Mesenchymal stem cell (in vitro differentiated cells and primary cell): ENCODE measurements at regions not wholly inside any gene's neighbourhood (a gene's known extent, or its start where the extent isn't known, plus 50 kb on each side); places are given as distances from the start of the nearest gene placed in this dataset.
"Not testable (repeated sequence)": the region's sequence is repeated elsewhere in the genome, so short reads cannot be mapped to it uniquely, and the experiment has no call there.

Source experiments
- DNase-seq: peaks from one replicate; pipeline ENCODE4 v3.0.0-alpha.2; 2013
- H2AFZ ChIP-seq: one replicate; pipeline ENCODE4 v1.6.1; 2013; ENCODE audit warnings: low read depth, mild to moderate bottlenecking, control low read depth, inconsistent platforms, low read length, moderate library complexity
- H2AK5ac ChIP-seq: 2 replicates; pipeline ENCODE4 v1.6.1; 2013; ENCODE audit warnings: low read length, moderate library complexity, mild to moderate bottlenecking, inconsistent platforms; ENCODE audit not compliant: severe bottlenecking
- H2BK120ac ChIP-seq: one replicate; pipeline ENCODE4 v1.6.1; 2013; ENCODE audit warnings: low read depth, mild to moderate bottlenecking, inconsistent platforms, low read length, moderate library complexity
- H2BK12ac ChIP-seq, 2 experiments: one replicate each; pipeline ENCODE4 v1.6.1; 2013; ENCODE audit warnings: inconsistent platforms in 2 of 2, low read length in 2 of 2, mild to moderate bottlenecking in 2 of 2, moderate library complexity in 2 of 2, control low read depth in 1 of 2
- H2BK15ac ChIP-seq: one replicate; pipeline ENCODE4 v1.6.1; 2013; ENCODE audit warnings: mild to moderate bottlenecking, low read depth, inconsistent platforms; ENCODE audit not compliant: poor library complexity, severe bottlenecking
- H2BK5ac ChIP-seq: 2 replicates; pipeline ENCODE4 v1.6.1; 2013; ENCODE audit warnings: low read depth, mild to moderate bottlenecking, low read length, control low read depth, inconsistent platforms; ENCODE audit not compliant: poor library complexity, severe bottlenecking
- H3K14ac ChIP-seq, 2 experiments: one replicate each; pipeline ENCODE4 v1.6.1; 2013; ENCODE audit warnings: inconsistent platforms in 2 of 2, low read length in 2 of 2, control low read depth in 1 of 2, mild to moderate bottlenecking in 1 of 2, moderate library complexity in 1 of 2
- H3K18ac ChIP-seq, 2 experiments: one replicate each; pipeline ENCODE4 v1.6.1; 2013; ENCODE audit warnings: inconsistent platforms in 2 of 2, low read length in 2 of 2, control low read depth in 1 of 2, low read depth in 1 of 2, mild to moderate bottlenecking in 1 of 2
- H3K23ac ChIP-seq, 2 experiments: one replicate each; pipeline ENCODE4 v1.6.1; 2013; ENCODE audit warnings: inconsistent platforms in 2 of 2, low read length in 2 of 2, mild to moderate bottlenecking in 2 of 2, moderate library complexity in 2 of 2, control low read depth in 1 of 2
- H3K27ac ChIP-seq: 2 replicates; pipeline ENCODE4 v1.5.1; 2013; ENCODE audit warnings: mild to moderate bottlenecking, moderate library complexity, low read length, control low read depth, inconsistent platforms; ENCODE audit not compliant: poor library complexity, severe bottlenecking
- H3K27me3 ChIP-seq, 2 experiments: 2 replicates each; pipeline versions ENCODE4 v1.6.1 to v1.7.0; 2013; ENCODE audit warnings: low read length in 2 of 2, mild to moderate bottlenecking in 2 of 2, moderate library complexity in 2 of 2, control low read depth in 1 of 2, inconsistent platforms in 1 of 2; ENCODE audit not compliant: control insufficient read depth in 1 of 2, insufficient read depth in 1 of 2
- H3K36me3 ChIP-seq, 2 experiments: 2 replicates each; pipeline versions ENCODE4 v1.6.1 to v1.7.0; 2013; ENCODE audit warnings: low read length in 2 of 2, control low read depth in 1 of 2, inconsistent platforms in 1 of 2, low read depth in 1 of 2, mild to moderate bottlenecking in 1 of 2; ENCODE audit not compliant: insufficient read depth in 2 of 2, control insufficient read depth in 1 of 2
- H3K4ac ChIP-seq, 2 experiments: one replicate each; pipeline ENCODE4 v1.6.1; 2013; ENCODE audit warnings: inconsistent platforms in 2 of 2, low read length in 2 of 2, mild to moderate bottlenecking in 2 of 2, moderate library complexity in 2 of 2, control low read depth in 1 of 2, low read depth in 1 of 2
- H3K4me1 ChIP-seq: 2 replicates; pipeline ENCODE4 v1.6.1; 2013; ENCODE audit warnings: low read depth, low read length, control low read depth; ENCODE audit not compliant: control insufficient read depth, insufficient read depth
- H3K4me2 ChIP-seq: 2 replicates; pipeline ENCODE4 v1.6.1; 2013; ENCODE audit warnings: low read length, mild to moderate bottlenecking, inconsistent platforms; ENCODE audit not compliant: poor library complexity, severe bottlenecking
- H3K4me3 ChIP-seq, 2 experiments: 2 replicates each; pipeline versions ENCODE4 v1.5.1 to v1.7.0; 2013; ENCODE audit warnings: low read length in 2 of 2, mild to moderate bottlenecking in 2 of 2, control low read depth in 1 of 2, low read depth in 1 of 2; ENCODE audit not compliant: insufficient read depth in 1 of 2
- H3K79me1 ChIP-seq: replicated peaks from 2 replicates; pipeline ENCODE4 v1.6.1; 2013; ENCODE audit warnings: mild to moderate bottlenecking, control low read depth, low read length, inconsistent platforms; ENCODE audit not compliant: poor library complexity, severe bottlenecking
- H3K9ac ChIP-seq: 2 replicates; pipeline ENCODE4 v1.7.0; 2013; ENCODE audit warnings: mild to moderate bottlenecking, low read length, moderate library complexity
- H3K9me3 ChIP-seq: 2 replicates; pipeline ENCODE4 v1.7.0; 2013; ENCODE audit warnings: mild to moderate bottlenecking, low read length; ENCODE audit not compliant: control insufficient read depth
- H4K8ac ChIP-seq: one replicate; pipeline ENCODE4 v1.6.1; 2013; ENCODE audit warnings: inconsistent platforms, mild to moderate bottlenecking, low read length, moderate library complexity
- H4K91ac ChIP-seq: one replicate; pipeline ENCODE4 v1.6.1; 2013; ENCODE audit warnings: mild to moderate bottlenecking, low read length, inconsistent platforms
- WGBS: methylation state at CpG from one replicate; pipeline ENCODE4 v1.1.7; 2013; ENCODE audit warnings: mixed read lengths; 5-methylcytosine and 5-hydroxymethylcytosine counted together

DNA sequence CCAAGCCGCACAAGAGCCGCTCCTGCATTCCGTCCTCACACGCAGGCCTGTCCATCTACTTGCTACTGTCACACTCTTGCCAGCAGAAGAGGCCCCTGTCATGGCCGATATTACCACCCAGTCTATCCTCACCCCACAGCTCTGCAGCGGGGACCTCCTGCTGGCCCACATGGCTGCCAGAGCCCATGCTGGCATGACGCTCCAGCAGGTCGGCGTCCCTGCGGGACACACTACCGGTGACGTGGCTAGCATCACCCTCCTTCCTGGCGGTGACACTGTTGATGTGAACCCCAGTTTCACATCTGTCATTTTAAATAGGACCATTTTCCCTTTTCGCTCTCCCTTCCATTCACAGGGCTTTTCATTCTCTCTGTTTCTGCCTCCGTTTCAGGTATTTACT, 530.0 kb downstream of the CWH43 start:
- DNase-seq, H3K79me1 ChIP-seq, H3K23ac ChIP-seq, H3K4me3 ChIP-seq, H4K8ac ChIP-seq, H2BK5ac ChIP-seq, H2BK120ac ChIP-seq, H2BK15ac ChIP-seq, H3K4me2 ChIP-seq, H2AFZ ChIP-seq, H3K18ac ChIP-seq, H3K27me3 ChIP-seq, H3K4me1 ChIP-seq, H3K27ac ChIP-seq, H2BK12ac ChIP-seq, H3K14ac ChIP-seq, H3K9ac ChIP-seq, H3K4ac ChIP-seq, H3K36me3 ChIP-seq, H4K91ac ChIP-seq, H2AK5ac ChIP-seq: not testable (repeated sequence)
- 86% methylated on average over 15 of the region's 15 CpGs for WGBS
- peaks cover 19% of the 10 kb centered on the region for H3K9me3 ChIP-seq

DNA sequence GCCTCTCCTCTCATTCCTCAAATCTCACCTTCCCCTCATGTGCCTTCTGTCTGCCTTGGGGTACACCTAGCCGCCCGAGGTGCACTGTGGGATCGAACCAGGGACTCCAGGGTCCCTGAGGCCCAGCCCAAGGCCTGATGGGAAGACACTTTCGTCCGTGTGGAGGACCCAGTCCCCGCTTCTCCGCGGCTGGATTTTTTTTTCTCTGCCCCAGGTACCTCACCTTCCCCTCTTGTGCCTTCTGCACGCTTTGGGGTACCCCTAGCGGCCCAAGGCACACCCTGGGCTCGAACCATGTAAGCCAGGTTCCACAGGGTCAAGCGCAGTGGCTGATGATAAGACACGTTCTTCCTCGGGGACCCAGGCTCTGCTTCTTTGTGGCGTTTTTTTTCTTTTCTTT, 530.7 kb downstream of the CWH43 start:
- no peak overlapping the region for H2AK5ac ChIP-seq
- no peak overlapping the region for H2BK15ac ChIP-seq
- no peak overlapping the region for H3K14ac ChIP-seq
- H2BK12ac ChIP-seq, result no peak overlapping the region
- H3K4me3 ChIP-seq, result no peak overlapping the region
- H2BK120ac ChIP-seq, result no peak overlapping the region
- no peak overlapping the region for H3K18ac ChIP-seq
- no peak overlapping the region for H3K4me2 ChIP-seq
- 68% methylated on average over 15 of the region's 15 CpGs for WGBS
- H4K91ac ChIP-seq, result no peak overlapping the region
- H3K23ac ChIP-seq, result no peak overlapping the region
- H4K8ac ChIP-seq, result no peak overlapping the region
- H3K27ac ChIP-seq, result no peak overlapping the region
- H3K79me1 ChIP-seq, result no peaks in the 10 kb centered on the region
- H3K27me3 ChIP-seq, result no peaks in the 10 kb centered on the region
- H3K36me3 ChIP-seq, result no peaks in the 10 kb centered on the region
- H3K4ac ChIP-seq, result no peak overlapping the region
- no peaks in the 10 kb centered on the region for H3K4me1 ChIP-seq
- no peak overlapping the region for H2BK5ac ChIP-seq
- H2AFZ ChIP-seq, result no peak overlapping the region
- H3K9me3 ChIP-seq, result peaks cover 15% of the 10 kb centered on the region
- no peak for DNase-seq
- no peak overlapping the region for H3K9ac ChIP-seq

DNA sequence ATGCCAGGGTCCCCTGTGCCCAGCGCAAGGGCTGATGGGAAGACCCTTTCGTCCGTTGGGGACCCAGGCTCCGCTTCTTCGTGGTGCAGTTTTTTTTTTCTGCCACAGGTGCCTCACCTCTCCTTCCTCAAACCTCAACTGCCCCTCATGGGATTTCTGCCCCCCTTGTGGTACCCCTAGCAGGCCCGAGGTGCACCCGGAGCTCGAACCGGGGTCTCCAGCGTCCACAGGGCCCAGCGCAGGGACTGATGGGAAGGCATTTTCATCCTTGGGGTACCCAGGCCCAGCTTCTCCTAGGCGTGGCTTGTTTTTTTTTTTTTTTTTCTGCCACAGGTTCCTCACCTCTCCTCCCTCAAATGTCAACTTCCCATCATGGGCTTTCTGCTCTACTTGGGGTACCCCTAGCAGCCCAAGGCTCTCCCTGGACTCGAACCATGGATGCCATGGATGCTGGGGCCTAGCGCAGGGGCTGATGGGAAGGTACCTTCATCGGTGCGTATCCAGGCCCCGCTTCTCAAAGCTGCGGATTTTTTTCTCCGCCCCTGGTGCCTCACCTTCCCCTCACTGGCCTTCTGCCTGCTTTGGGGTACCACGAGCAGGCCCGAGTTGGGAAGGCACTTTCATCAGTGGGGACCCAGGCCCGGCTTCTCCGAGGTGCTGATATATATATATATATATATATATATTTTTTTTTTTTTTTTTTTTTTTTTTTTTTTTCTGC, 531.6 kb downstream of the CWH43 start:
- H3K9ac ChIP-seq, H3K27ac ChIP-seq, H3K27me3 ChIP-seq, H4K8ac ChIP-seq, H2BK5ac ChIP-seq, H4K91ac ChIP-seq, H2BK15ac ChIP-seq, H3K9me3 ChIP-seq, H3K79me1 ChIP-seq, H3K4me3 ChIP-seq, H3K14ac ChIP-seq, H2BK120ac ChIP-seq, H2AFZ ChIP-seq, H2AK5ac ChIP-seq, H2BK12ac ChIP-seq, H3K4me2 ChIP-seq, H3K23ac ChIP-seq, DNase-seq, H3K18ac ChIP-seq, H3K36me3 ChIP-seq, H3K4me1 ChIP-seq, H3K4ac ChIP-seq: not testable (repeated sequence)
- 96% methylated on average over 18 of the region's 23 CpGs for WGBS

DNA sequence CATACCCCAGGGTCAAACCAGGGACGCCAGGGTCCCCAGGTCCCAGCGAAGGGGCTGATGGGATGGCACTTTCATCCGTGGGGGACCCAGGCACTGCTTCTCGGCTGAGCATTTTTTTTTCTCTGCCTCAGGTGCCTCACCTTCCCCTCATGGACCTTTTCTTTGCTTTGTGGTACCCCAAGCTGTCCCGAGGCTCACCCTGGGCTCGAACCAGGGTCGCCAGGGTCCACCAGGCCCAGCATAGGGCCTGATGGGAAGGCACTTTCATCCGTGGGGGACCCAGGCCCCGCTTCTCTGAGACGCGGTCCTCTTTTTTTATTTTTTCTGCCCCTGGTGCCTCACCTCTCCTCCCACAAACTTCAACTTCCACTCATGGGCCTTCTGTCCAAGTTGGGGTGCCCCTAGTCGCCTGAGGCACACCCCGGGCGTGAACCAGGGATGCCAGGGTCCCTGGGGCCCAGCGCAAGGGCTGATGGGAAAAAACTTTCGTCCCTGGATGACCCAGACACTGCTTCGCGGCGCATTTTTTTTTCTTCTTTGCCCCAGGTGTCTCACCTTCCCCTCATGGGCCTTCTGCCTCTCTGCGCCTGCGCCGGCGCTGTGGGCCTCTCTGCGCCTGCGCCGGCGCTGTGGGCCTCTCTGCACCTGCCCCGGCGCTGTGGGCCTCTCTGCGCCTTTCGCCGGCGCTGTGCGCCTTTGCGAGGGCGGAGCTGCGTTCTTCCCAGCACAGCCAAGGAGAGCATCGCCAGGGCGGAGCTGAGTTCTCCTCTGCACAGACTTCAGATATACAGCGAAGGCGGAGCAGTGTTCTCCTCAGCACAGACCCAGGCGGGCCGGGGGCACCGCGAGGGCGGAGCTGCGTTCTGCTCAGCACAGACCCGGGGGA, 533.3 kb downstream of the CWH43 start:
- not testable (repeated sequence) for H2AFZ ChIP-seq, H3K4me2 ChIP-seq, H3K14ac ChIP-seq, H2AK5ac ChIP-seq, H3K79me1 ChIP-seq, H3K9ac ChIP-seq, H3K27me3 ChIP-seq, H3K4me1 ChIP-seq, H2BK12ac ChIP-seq, H2BK15ac ChIP-seq, H3K36me3 ChIP-seq, DNase-seq, H3K9me3 ChIP-seq, H3K4ac ChIP-seq, H3K18ac ChIP-seq, H2BK5ac ChIP-seq, H3K27ac ChIP-seq, H4K91ac ChIP-seq, H2BK120ac ChIP-seq, H3K4me3 ChIP-seq, H3K23ac ChIP-seq, H4K8ac ChIP-seq
- 90% methylated on average over 24 of the region's 48 CpGs for WGBS
